Spleen (tissue), 11 donors: ENCODE measurements at regions not wholly inside any gene's neighbourhood (a gene's known extent, or its start where the extent isn't known, plus 50 kb on each side); places are given as distances from the start of the nearest gene placed in this dataset.

Source experiments
- DNase-seq: peaks from one replicate; pipeline ENCODE4 v3.0.0-alpha.2; 2020
- H3K27ac ChIP-seq, 8 donors: fragments of 200-600 bp; sonication (generic) in 7 of 8; 1 replicate in 4 of 8; 2 replicates in 4 of 8; pipeline versions ENCODE4 v1.5.0 to v1.8.0; 2016 to 2021; ENCODE audit warnings: inconsistent platforms in 4 of 8, mild to moderate bottlenecking in 4 of 8, moderate library complexity in 1 of 8
- H3K27me3 ChIP-seq, 7 donors: fragments of 200-600 bp; sonication (generic) in 6 of 7; replicated peaks in 1 of 7; 1 replicate in 4 of 7; 2 replicates in 3 of 7; pipeline versions ENCODE4 v1.5.0 to v1.8.0; 2016 to 2021; ENCODE audit warnings: inconsistent platforms in 3 of 7, mild to moderate bottlenecking in 1 of 7
- H3K36me3 ChIP-seq, 6 donors: fragments of 200-600 bp; sonication (generic) in 5 of 6; 1 replicate in 4 of 6; 2 replicates in 2 of 6; pipeline versions ENCODE4 v1.5.0 to v1.8.0; 2016 to 2021; ENCODE audit warnings: inconsistent platforms in 2 of 6
- H3K4me1 ChIP-seq, 6 donors: fragments of 200-600 bp; sonication (generic) in 5 of 6; 1 replicate in 3 of 6; 2 replicates in 3 of 6; pipeline versions ENCODE4 v1.5.0 to v1.8.0; 2016 to 2021; ENCODE audit warnings: inconsistent platforms in 3 of 6
- H3K4me3 ChIP-seq, 8 donors: fragments of 200-600 bp; sonication (generic) in 7 of 8; 1 replicate in 4 of 8; 2 replicates in 4 of 8; pipeline versions ENCODE4 v1.5.0 to v1.8.0; 2016 to 2021; ENCODE audit warnings: inconsistent platforms in 4 of 8, mild to moderate bottlenecking in 4 of 8, moderate library complexity in 2 of 8
- H3K9me3 ChIP-seq, 8 donors: fragments of 200-600 bp; sonication (generic) in 7 of 8; 1 replicate in 4 of 8; 2 replicates in 4 of 8; pipeline versions ENCODE4 v1.5.0 to v1.8.0; 2016 to 2021; ENCODE audit warnings: inconsistent platforms in 4 of 8
- POLR2A ChIP-seq, 3 donors: fragments of 450-650 bp; IDR thresholded peaks; one replicate each; pipeline ENCODE4 v1.5.1; 2017; ENCODE audit warnings: antibody characterized with exemption in 3 of 3, mild to moderate bottlenecking in 1 of 3
- POLR2AphosphoS5 ChIP-seq, 3 donors: sonication (generic); formaldehyde crosslinking; IDR thresholded peaks; one replicate each; pipeline ENCODE4 v1.5.1; 2017; ENCODE audit warnings: antibody characterized with exemption in 3 of 3
- WGBS, 5 donors: extraction: QIAGEN DNeasy Blood & Tissue Kit in 3 of 5; methylation state at CpG; one replicate each; pipeline versions ENCODE4 v1.1.5 to v1.1.7; 2013 to 2018; 5-methylcytosine and 5-hydroxymethylcytosine counted together
- intact Hi-C: fragments of 100-400 bp; cut with DNase I; formaldehyde crosslinking; loops from one replicate; pipeline ENCODE4 v1.15.0; 2023; ENCODE audit warnings: low total_unique reads
- TF ChIP-seq, protein P1 (sequence below), 11 experiments: fragments of 200-600 bp in 7 of 11; fragments of 450-650 bp in 4 of 11; sonication (generic) in 4 of 11; IDR thresholded peaks in 8 of 11; conservative IDR thresholded peaks in 3 of 11; 1 replicate in 7 of 11; 2 replicates in 4 of 11; pipeline versions ENCODE4 v1.4.0 to v1.8.0; 2016 to 2021; ENCODE audit warnings: antibody characterized with exemption in 11 of 11, inconsistent platforms in 4 of 11, mild to moderate bottlenecking in 1 of 11
- donor health status: healthy with polysubstance abuse.
- donor health status: DM: no; HTN: no; CAD: no; lungs with moderate emphysema.
- donor health status: DM: no; HTN: no; CAD: no.
- donor health status: Bipolar disorder and iron deficiency.
- donor health status: healthy.
- donor health status: DM: no; HTN: no; CAD: no.
- donor health status: DM: yes; HTN: yes; CAD: no.

DNA sequence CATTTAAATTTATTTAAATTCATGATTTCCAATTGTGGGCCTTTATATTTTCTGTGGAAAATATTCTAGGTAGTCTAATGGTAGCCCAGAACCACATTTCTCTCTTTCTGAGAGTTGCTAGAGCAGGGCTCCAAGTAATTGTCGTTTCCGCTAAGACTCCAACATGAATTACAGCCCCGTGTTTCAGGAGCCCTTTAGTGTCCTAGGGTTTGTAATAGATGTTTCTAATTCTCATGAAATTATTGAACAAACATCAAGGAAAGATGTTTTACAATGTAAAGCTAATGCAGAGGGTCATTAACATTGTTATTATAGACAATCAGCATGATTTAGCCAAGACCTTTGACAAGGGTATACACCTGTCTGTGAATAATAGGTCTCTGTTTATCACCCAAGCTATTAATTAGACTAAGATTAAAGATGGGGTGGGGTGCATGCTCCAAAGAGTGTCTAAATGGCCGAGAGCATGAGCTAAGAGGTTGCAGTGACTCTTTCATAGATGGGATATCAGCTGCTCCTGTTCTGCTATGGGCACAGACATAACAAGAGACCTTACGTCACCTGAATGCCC is 81.8 kb upstream of the NTM start:
- intact Hi-C loops = no loop called here
- TF ChIP-seq, protein P1, sequence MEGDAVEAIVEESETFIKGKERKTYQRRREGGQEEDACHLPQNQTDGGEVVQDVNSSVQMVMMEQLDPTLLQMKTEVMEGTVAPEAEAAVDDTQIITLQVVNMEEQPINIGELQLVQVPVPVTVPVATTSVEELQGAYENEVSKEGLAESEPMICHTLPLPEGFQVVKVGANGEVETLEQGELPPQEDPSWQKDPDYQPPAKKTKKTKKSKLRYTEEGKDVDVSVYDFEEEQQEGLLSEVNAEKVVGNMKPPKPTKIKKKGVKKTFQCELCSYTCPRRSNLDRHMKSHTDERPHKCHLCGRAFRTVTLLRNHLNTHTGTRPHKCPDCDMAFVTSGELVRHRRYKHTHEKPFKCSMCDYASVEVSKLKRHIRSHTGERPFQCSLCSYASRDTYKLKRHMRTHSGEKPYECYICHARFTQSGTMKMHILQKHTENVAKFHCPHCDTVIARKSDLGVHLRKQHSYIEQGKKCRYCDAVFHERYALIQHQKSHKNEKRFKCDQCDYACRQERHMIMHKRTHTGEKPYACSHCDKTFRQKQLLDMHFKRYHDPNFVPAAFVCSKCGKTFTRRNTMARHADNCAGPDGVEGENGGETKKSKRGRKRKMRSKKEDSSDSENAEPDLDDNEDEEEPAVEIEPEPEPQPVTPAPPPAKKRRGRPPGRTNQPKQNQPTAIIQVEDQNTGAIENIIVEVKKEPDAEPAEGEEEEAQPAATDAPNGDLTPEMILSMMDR (IDR thresholded peaks at IDR 0.05 in 8 of 11, conservative IDR thresholded peaks at IDR 0.05 in 3 of 11) = no peak
- TF ChIP-seq POLR2A (IDR thresholded peaks at IDR 0.05) = no peak
- H3K4me3 ChIP-seq = no peak overlapping the region
- no peaks in the 10 kb centered on the region for H3K4me1 ChIP-seq
- no peak overlapping the region for H3K27ac ChIP-seq
- 69 to 83% (median 77%) methylated on average over 5 of the region's 5 CpGs for WGBS, 5 donors
- no peak for DNase-seq
- peaks cover 0 to 6% (median 0%) of the 10 kb centered on the region in 7 donors for H3K27me3 ChIP-seq
- H3K9me3 ChIP-seq = peaks cover 0 to 7% (median 0%) of the 10 kb centered on the region in 8 donors
- H3K36me3 ChIP-seq = no peaks in the 10 kb centered on the region

GRCh38 chr11:131290185-131290584 is 80.2 kb upstream of the NTM start:
- TF ChIP-seq POLR2A (IDR thresholded peaks at IDR 0.05) (no peak), POLR2AphosphoS5 (IDR thresholded peaks at IDR 0.05) (no peak)
- TF ChIP-seq, protein P1 (IDR thresholded peaks at IDR 0.05 in 8 of 11, conservative IDR thresholded peaks at IDR 0.05 in 3 of 11) = no peak
- intact Hi-C loops = no loop called here
- H3K27me3 ChIP-seq = peaks cover 0 to 6% (median 0%) of the 10 kb centered on the region in 7 donors
- no peak overlapping the region for H3K4me3 ChIP-seq
- peaks cover 0 to 7% (median 0%) of the 10 kb centered on the region in 8 donors for H3K9me3 ChIP-seq
- 59 to 74% (median 66%) methylated on average over 3 of the region's 3 CpGs for WGBS, 5 donors
- no peak for DNase-seq
- no peaks in the 10 kb centered on the region for H3K36me3 ChIP-seq
- no peaks in the 10 kb centered on the region for H3K4me1 ChIP-seq
- no peak overlapping the region for H3K27ac ChIP-seq

- no peak for TF ChIP-seq POLR2AphosphoS5 (IDR thresholded peaks at IDR 0.05)
- TF ChIP-seq POLR2A (IDR thresholded peaks at IDR 0.05) = no peak
- TF ChIP-seq, protein P1 (IDR thresholded peaks at IDR 0.05 in 8 of 11, conservative IDR thresholded peaks at IDR 0.05 in 3 of 11) = no peak
- 65 to 79% (median 77%) methylated on average over 5 of the region's 5 CpGs for WGBS, 5 donors
- Histone ChIP-seq H3K27ac (no peak overlapping the region), H3K4me1 (no peaks in the 10 kb centered on the region), H3K27me3 (peaks cover 0 to 16% (median 0%) of the 10 kb centered on the region in 7 donors), H3K9me3 (peaks cover 0 to 7% (median 0%) of the 10 kb centered on the region in 8 donors), H3K4me3 (no peak overlapping the region), H3K36me3 (no peaks in the 10 kb centered on the region)
- intact Hi-C loops = no loop called here
- DNase-seq = no peak
These were observed 74.4 kb upstream of the NTM start for GRCh38 chr11:131295986-131296385.

GRCh38 chr11:131297441-131297840 is 73.0 kb upstream of the NTM start:
- WGBS, 5 donors = 77 to 91% (median 82%) methylated on average over 6 of the region's 6 CpGs
- H3K27ac ChIP-seq = no peak overlapping the region
- DNase-seq = no peak
- H3K4me3 ChIP-seq = no peak overlapping the region
- no peaks in the 10 kb centered on the region for H3K4me1 ChIP-seq
- H3K36me3 ChIP-seq = no peaks in the 10 kb centered on the region
- H3K9me3 ChIP-seq = peaks cover 0 to 7% (median 0%) of the 10 kb centered on the region in 8 donors
- peaks cover 0 to 25% (median 0%) of the 10 kb centered on the region in 7 donors for H3K27me3 ChIP-seq
- TF ChIP-seq POLR2A (IDR thresholded peaks at IDR 0.05) = no peak
- TF ChIP-seq, protein P1 (IDR thresholded peaks at IDR 0.05 in 8 of 11, conservative IDR thresholded peaks at IDR 0.05 in 3 of 11) = no peak
- no peak for TF ChIP-seq POLR2AphosphoS5 (IDR thresholded peaks at IDR 0.05)
- intact Hi-C loops = no loop called here
